Endothelial cell of umbilical vein (primary cell): ENCODE measurements at regions not wholly inside any gene's neighbourhood (a gene's known extent, or its start where the extent isn't known, plus 50 kb on each side); places are given as distances from the start of the nearest gene placed in this dataset.

Source experiments
- BruUV-seq: library from RNA; stranded (reverse); fragments of 400-500 nt; replicated peaks from 2 replicates; lab custom pipeline; 2021; lab: Mats Ljungman, UMichigan
- CTCF ChIA-PET: fragments of 300-600, 350-600 bp; sonication (Branson Sonifier 250); formaldehyde crosslinking; loops from one replicate; lab custom pipeline; 2021; ENCODE audit warnings: antibody characterized with exemption, inconsistent platforms; lab: Charles Lee
- POLR2A ChIA-PET: fragments of 300-600, 350-600 bp; sonication (Branson Sonifier 250); formaldehyde crosslinking; loops from one replicate; lab custom pipeline; 2021; ENCODE audit warnings: antibody characterized with exemption, inconsistent platforms; lab: Charles Lee
- DNase-seq: peaks from one replicate; pipeline ENCODE4 v3.0.0-alpha.2; 2011; ENCODE audit warnings: low read depth, low spot score
- FAIRE-seq: peaks from 2 replicates; lab custom pipeline; 2011; peaks lifted over from hg19 to GRCh38; lab: Jason Lieb, UNC
- H2AFZ ChIP-seq: 2 replicates; pipeline ENCODE4 v1.6.0; 2012; ENCODE audit warnings: low read depth, low read length, control low read depth, inconsistent platforms
- H3K27ac ChIP-seq: 2 replicates; pipeline ENCODE4 v1.5.1; 2011; ENCODE audit warnings: low read depth, mild to moderate bottlenecking, control low read depth, low read length, moderate library complexity; ENCODE audit not compliant: insufficient read depth
- H3K27me3 ChIP-seq, 2 experiments: 2 replicates each; pipeline versions ENCODE4 v1.6.0 to v1.6.1; 2011; ENCODE audit warnings: low read length in 2 of 2, mixed read lengths in 1 of 2; ENCODE audit not compliant: control insufficient read depth in 2 of 2, insufficient read depth in 2 of 2
- H3K36me3 ChIP-seq, 2 experiments: 2 replicates in 1 of 2; 3 replicates in 1 of 2; pipeline ENCODE4 v1.5.1; 2011; ENCODE audit warnings: low read length in 2 of 2, mild to moderate bottlenecking in 1 of 2, moderate library complexity in 1 of 2; ENCODE audit not compliant: control insufficient read depth in 2 of 2, insufficient read depth in 2 of 2; ENCODE audit errors: extremely low read depth in 1 of 2
- H3K4me1 ChIP-seq: 3 replicates; pipeline ENCODE4 v1.5.1; 2011; ENCODE audit warnings: mild to moderate bottlenecking, low read length; ENCODE audit not compliant: control insufficient read depth, insufficient read depth; ENCODE audit errors: extremely low read depth
- H3K4me2 ChIP-seq: 2 replicates; pipeline ENCODE4 v1.6.1; 2011; ENCODE audit warnings: low read length, control low read depth, mixed read lengths; ENCODE audit not compliant: insufficient read depth
- H3K4me3 ChIP-seq, 3 experiments: fragments of 200-600 bp in 1 of 3; sonication (generic), shearing (Covaris generic) in 1 of 3; replicated peaks in 1 of 3; 2 replicates each; pipeline ENCODE4 v1.5.1; 2011 to 2016; ENCODE audit warnings: control low read depth in 3 of 3, low read length in 3 of 3, mild to moderate bottlenecking in 2 of 3, inconsistent platforms in 1 of 3, low read depth in 1 of 3, moderate library complexity in 1 of 3; ENCODE audit not compliant: insufficient read depth in 1 of 3
- H3K79me2 ChIP-seq: 2 replicates; pipeline ENCODE4 v1.6.0; 2012; ENCODE audit warnings: low read length, inconsistent platforms; ENCODE audit not compliant: control insufficient read depth, insufficient read depth
- H3K9ac ChIP-seq: replicated peaks from 2 replicates; pipeline ENCODE3; 2011; ENCODE audit warnings: low read length, control low read depth; ENCODE audit not compliant: insufficient read depth; ENCODE audit errors: extremely low read depth
- H3K9me1 ChIP-seq: replicated peaks from 3 replicates; pipeline ENCODE4 v1.6.0; 2011; ENCODE audit warnings: mild to moderate bottlenecking, low read length; ENCODE audit not compliant: control insufficient read depth, insufficient read depth; ENCODE audit errors: extremely low read depth
- H3K9me3 ChIP-seq: replicated peaks from 2 replicates; pipeline ENCODE4 v1.5.1; 2012; ENCODE audit warnings: low read length, inconsistent platforms; ENCODE audit not compliant: control insufficient read depth, insufficient read depth
- H4K20me1 ChIP-seq: replicated peaks from 2 replicates; pipeline ENCODE3; 2011; ENCODE audit warnings: mild to moderate bottlenecking, low read length; ENCODE audit not compliant: control insufficient read depth, insufficient read depth; ENCODE audit errors: extremely low read depth
- CTCF ChIP-seq, 2 donors: IDR thresholded peaks; 1 replicate in 1 of 2; 2 replicates in 1 of 2; pipeline ENCODE4 v1.5.1; 2011; ENCODE audit warnings: low read length in 2 of 2, mild to moderate bottlenecking in 2 of 2, moderate library complexity in 2 of 2, control low read depth in 1 of 2, inconsistent platforms in 1 of 2, low read depth in 1 of 2; ENCODE audit not compliant: insufficient read depth in 1 of 2; ENCODE audit errors: extremely low read depth in 1 of 2
- FOS ChIP-seq: IDR thresholded peaks from 2 replicates; pipeline ENCODE4 v1.6.1; 2011; ENCODE audit warnings: mild to moderate bottlenecking, low read length, moderate library complexity, borderline replicate concordance; ENCODE audit not compliant: insufficient read depth
- GATA2 ChIP-seq: IDR thresholded peaks from 2 replicates; pipeline ENCODE4 v1.7.0; 2011; ENCODE audit warnings: low read depth, mild to moderate bottlenecking, moderate library complexity, mixed read lengths, low read length; ENCODE audit not compliant: insufficient read length, insufficient read depth
- JUN ChIP-seq: IDR thresholded peaks from 2 replicates; pipeline ENCODE4 v1.6.1; 2011; ENCODE audit warnings: borderline replicate concordance, low read depth; ENCODE audit not compliant: insufficient read length, insufficient read depth
- POLR2A ChIP-seq: IDR thresholded peaks from 2 replicates; pipeline ENCODE4 v1.6.1; 2012; ENCODE audit warnings: low read depth, mild to moderate bottlenecking, control low read depth, low read length
- POLR2AphosphoS5 ChIP-seq: IDR thresholded peaks from 2 replicates; pipeline ENCODE4 v1.6.1; 2012; ENCODE audit warnings: low read depth, mild to moderate bottlenecking, control low read depth, low read length, moderate library complexity; ENCODE audit not compliant: insufficient read depth
- dilution Hi-C: fragments of 300-500 bp; cut with MboI; formaldehyde crosslinking; loops from one replicate; pipeline ENCODE4 v1.15.0; 2019; ENCODE audit warnings: low sequenced_read_pairs; ENCODE audit not compliant: extremely low pct_ligation_motif_present
- intact Hi-C: fragments of 100-400 bp; cut with micrococcal nuclease; formaldehyde crosslinking; loops from one replicate; pipeline ENCODE4 v1.10.0; 2022

- H3K4me3 ChIP-seq = no peak overlapping the region
Measured at GRCh38 chr11:70491696-70492472, 93.6 kb downstream of the CTTN start.

More at GRCh38 chr11:70491696-70492472, 93.6 kb downstream of the CTTN start:
- BruUV-seq = no TSS peak
- TF ChIP-seq JUN (no peak), CTCF (IDR thresholded peaks at IDR 0.05; ENCODE audit: extremely low read depth in 1 of 2, insufficient read depth in 1 of 2, low read depth in 1 of 2, low read length in 2 of 2) (no peak), GATA2 (no peak), FOS (no peak), POLR2AphosphoS5 (no peak), POLR2A (no peak)
- FAIRE-seq (no peak), DNase-seq (no peak)
- no peaks in the 10 kb centered on the region for H3K27me3 ChIP-seq
- no peak overlapping the region for H3K9ac ChIP-seq
- dilution Hi-C loops (no loop called here), intact Hi-C loops (no loop called here)
- H3K9me1 ChIP-seq = no peaks in the 10 kb centered on the region
- no peak overlapping the region for H3K27ac ChIP-seq
- no peaks in the 10 kb centered on the region for H3K36me3 ChIP-seq
- ChIA-PET POLR2A (interaction anchor here (0.6 kb wide), 1 partner anchor 118 kb away, joined by 3 read pairs; no protein-coding TSS in a partner anchor), CTCF (no interaction called here)
- no peak overlapping the region for H2AFZ ChIP-seq
- H3K9me3 ChIP-seq = no peaks in the 10 kb centered on the region
- H4K20me1 ChIP-seq = no peaks in the 10 kb centered on the region
- no peak overlapping the region for H3K4me2 ChIP-seq
- no peaks in the 10 kb centered on the region for H3K79me2 ChIP-seq
- H3K4me1 ChIP-seq = no peaks in the 10 kb centered on the region
